HCT116 (cell line): ENCODE measurements at regions not wholly inside any gene's neighbourhood (a gene's known extent, or its start where the extent isn't known, plus 50 kb on each side); places are given as distances from the start of the nearest gene placed in this dataset.

ENCODE experiments used
- ATAC-seq: fragments of 200-7000 bp; cut with Tn5 transposase; 2 replicates; pipeline ENCODE4 v1.9.1; 2020; ENCODE audit warnings: mild to moderate bottlenecking, moderate library complexity
- BruUV-seq: library from RNA; stranded (reverse); fragments of 400-500 nt; replicated peaks from 2 replicates; lab custom pipeline; 2021; lab: Mats Ljungman, UMichigan
- CTCF ChIA-PET: fragments of 300-600 bp; sonication (Branson Sonifier 250); formaldehyde crosslinking; loops from one replicate; lab custom pipeline; 2021; ENCODE audit warnings: antibody characterized with exemption; lab: Charles Lee
- POLR2A ChIA-PET: fragments of 300-600, 350-600 bp; sonication (Branson Sonifier 250); formaldehyde crosslinking; loops from one replicate; lab custom pipeline; 2021; ENCODE audit warnings: antibody characterized with exemption; lab: Charles Lee
- RAD21 ChIA-PET, 2 experiments: fragments of 300-600 bp; sonication (Branson Sonifier 250); formaldehyde crosslinking; loops; one replicate each; lab custom pipeline; 2023; ENCODE audit warnings: low total read pairs in 2 of 2; ENCODE audit not compliant: uncharacterized antibody in 2 of 2, unreplicated experiment in 2 of 2, low non-redundant PET in 1 of 2; lab: Charles Lee
- DNase-seq: peaks from one replicate; pipeline ENCODE4 v3.0.0-alpha.2; 2010; ENCODE audit warnings: low read depth, low spot score
- H2AFZ ChIP-seq: fragments of 200-600 bp; shearing (Covaris generic), sonication (generic); 2 replicates; pipeline ENCODE4 v1.6.1; 2017; ENCODE audit warnings: low read depth, mixed run types, mixed read lengths, antibody characterized with exemption, low read length; ENCODE audit not compliant: poor library complexity, severe bottlenecking
- H3K27ac ChIP-seq: 2 replicates; pipeline ENCODE4 v1.5.1; 2012; ENCODE audit warnings: low read depth, low read length
- H3K27me3 ChIP-seq: fragments of 200-600 bp; sonication (generic); 2 replicates; pipeline ENCODE4 v1.6.1; 2016; ENCODE audit warnings: mixed run types, low read length, mixed read lengths; ENCODE audit not compliant: insufficient read depth
- H3K36me3 ChIP-seq, 2 experiments: fragments of 200-500 bp in 1 of 2; fragments of 200-600 bp in 1 of 2; sonication (Bioruptor generic) in 1 of 2; sonication (generic) in 1 of 2; 2 replicates each; pipeline versions ENCODE4 v1.5.1 to v1.6.1; 2014 to 2016; ENCODE audit warnings: low read length in 2 of 2, inconsistent platforms in 1 of 2, mixed read lengths in 1 of 2, mixed run types in 1 of 2; ENCODE audit not compliant: insufficient read depth in 2 of 2, control insufficient read depth in 1 of 2
- H3K4me1 ChIP-seq, 2 experiments: fragments of 200-600 bp in 1 of 2; sonication (generic) in 1 of 2; 2 replicates each; pipeline versions ENCODE4 v1.5.1 to v1.6.1; 2012 to 2017; ENCODE audit warnings: low read length in 2 of 2, inconsistent platforms in 1 of 2, mild to moderate bottlenecking in 1 of 2, mixed read lengths in 1 of 2, mixed run types in 1 of 2, moderate library complexity in 1 of 2; ENCODE audit not compliant: insufficient read depth in 2 of 2, control insufficient read depth in 1 of 2
- H3K4me2 ChIP-seq: fragments of 200-600 bp; sonication (generic); 2 replicates; pipeline ENCODE4 v1.6.1; 2017; ENCODE audit warnings: mixed run types, low read length, mixed read lengths
- H3K4me3 ChIP-seq, 2 experiments: fragments of 200-600 bp in 1 of 2; sonication (generic) in 1 of 2; replicated peaks in 1 of 2; 2 replicates each; pipeline ENCODE4 v1.5.1; 2011 to 2016; ENCODE audit warnings: low read length in 2 of 2, control low read depth in 1 of 2, low read depth in 1 of 2, mild to moderate bottlenecking in 1 of 2, mixed read lengths in 1 of 2, mixed run types in 1 of 2
- H3K79me2 ChIP-seq: fragments of 200-600 bp; sonication (generic); 2 replicates; pipeline ENCODE4 v1.6.1; 2017; ENCODE audit warnings: mild to moderate bottlenecking, mixed run types, low read length, moderate library complexity, mixed read lengths; ENCODE audit not compliant: insufficient read depth
- H3K9ac ChIP-seq: fragments of 200-600 bp; sonication (generic); 2 replicates; pipeline ENCODE4 v1.6.1; 2016; ENCODE audit warnings: low read length, mixed read lengths
- H3K9me2 ChIP-seq: fragments of 200-600 bp; sonication (generic), shearing (Covaris generic); 2 replicates; pipeline ENCODE4 v1.6.1; 2017; ENCODE audit warnings: mixed run types, mild to moderate bottlenecking, moderate library complexity; ENCODE audit not compliant: insufficient read depth
- H3K9me3 ChIP-seq, 2 experiments: fragments of 200-500 bp in 1 of 2; fragments of 200-600 bp in 1 of 2; sonication (Bioruptor generic) in 1 of 2; sonication (generic) in 1 of 2; 2 replicates each; pipeline ENCODE4 v1.6.1; 2014 to 2017; ENCODE audit warnings: low read length in 2 of 2, mixed read lengths in 2 of 2, inconsistent platforms in 1 of 2, low read depth in 1 of 2, mild to moderate bottlenecking in 1 of 2, mixed run types in 1 of 2, moderate library complexity in 1 of 2; ENCODE audit not compliant: control insufficient read depth in 1 of 2, insufficient read depth in 1 of 2
- H4K20me1 ChIP-seq: fragments of 200-600 bp; sonication (generic), shearing (Covaris generic); 2 replicates; pipeline ENCODE4 v1.6.1; 2017; ENCODE audit warnings: mixed run types, mild to moderate bottlenecking, moderate library complexity; ENCODE audit not compliant: insufficient read depth
- ELF1 ChIP-seq: IDR thresholded peaks from 2 replicates; pipeline ENCODE4 v1.6.1; 2012; ENCODE audit warnings: low read depth, borderline replicate concordance
- SP1 ChIP-seq: IDR thresholded peaks from 2 replicates; pipeline ENCODE4 v1.6.1; 2012; ENCODE audit warnings: low read depth
- TCF7L2 ChIP-seq: IDR thresholded peaks from 2 replicates; pipeline ENCODE4 v1.7.0; 2011; ENCODE audit warnings: borderline replicate concordance, inconsistent platforms; ENCODE audit not compliant: insufficient read depth, insufficient read length; ENCODE audit errors: extremely low read depth
- YY1 ChIP-seq: IDR thresholded peaks from 2 replicates; pipeline ENCODE4 v1.6.1; 2011; ENCODE audit warnings: low read length, low read depth, moderate library complexity, mild to moderate bottlenecking; ENCODE audit not compliant: insufficient replicate concordance; ENCODE audit errors: extremely low read depth
- ZFX ChIP-seq: fragments of 450-650 bp; IDR thresholded peaks from 2 replicates; pipeline ENCODE4 v1.6.1; 2017
- ZNF274 ChIP-seq: fragments of 200-500 bp; sonication (Bioruptor generic); IDR thresholded peaks from 2 replicates; pipeline ENCODE4 v1.6.1; 2014; ENCODE audit warnings: mild to moderate bottlenecking, low read depth, low read length, inconsistent platforms
- intact Hi-C: fragments of 100-400 bp; cut with micrococcal nuclease; formaldehyde crosslinking; loops from 2 replicates; pipeline ENCODE4 v1.10.0; 2022
- TF ChIP-seq, protein P1 (sequence below): IDR thresholded peaks from 2 replicates; pipeline ENCODE4 v1.6.1; 2012; ENCODE audit warnings: low read depth

- TF ChIP-seq, protein P1, sequence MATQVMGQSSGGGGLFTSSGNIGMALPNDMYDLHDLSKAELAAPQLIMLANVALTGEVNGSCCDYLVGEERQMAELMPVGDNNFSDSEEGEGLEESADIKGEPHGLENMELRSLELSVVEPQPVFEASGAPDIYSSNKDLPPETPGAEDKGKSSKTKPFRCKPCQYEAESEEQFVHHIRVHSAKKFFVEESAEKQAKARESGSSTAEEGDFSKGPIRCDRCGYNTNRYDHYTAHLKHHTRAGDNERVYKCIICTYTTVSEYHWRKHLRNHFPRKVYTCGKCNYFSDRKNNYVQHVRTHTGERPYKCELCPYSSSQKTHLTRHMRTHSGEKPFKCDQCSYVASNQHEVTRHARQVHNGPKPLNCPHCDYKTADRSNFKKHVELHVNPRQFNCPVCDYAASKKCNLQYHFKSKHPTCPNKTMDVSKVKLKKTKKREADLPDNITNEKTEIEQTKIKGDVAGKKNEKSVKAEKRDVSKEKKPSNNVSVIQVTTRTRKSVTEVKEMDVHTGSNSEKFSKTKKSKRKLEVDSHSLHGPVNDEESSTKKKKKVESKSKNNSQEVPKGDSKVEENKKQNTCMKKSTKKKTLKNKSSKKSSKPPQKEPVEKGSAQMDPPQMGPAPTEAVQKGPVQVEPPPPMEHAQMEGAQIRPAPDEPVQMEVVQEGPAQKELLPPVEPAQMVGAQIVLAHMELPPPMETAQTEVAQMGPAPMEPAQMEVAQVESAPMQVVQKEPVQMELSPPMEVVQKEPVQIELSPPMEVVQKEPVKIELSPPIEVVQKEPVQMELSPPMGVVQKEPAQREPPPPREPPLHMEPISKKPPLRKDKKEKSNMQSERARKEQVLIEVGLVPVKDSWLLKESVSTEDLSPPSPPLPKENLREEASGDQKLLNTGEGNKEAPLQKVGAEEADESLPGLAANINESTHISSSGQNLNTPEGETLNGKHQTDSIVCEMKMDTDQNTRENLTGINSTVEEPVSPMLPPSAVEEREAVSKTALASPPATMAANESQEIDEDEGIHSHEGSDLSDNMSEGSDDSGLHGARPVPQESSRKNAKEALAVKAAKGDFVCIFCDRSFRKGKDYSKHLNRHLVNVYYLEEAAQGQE: no peak
Measured at GRCh38 chr6:16851044-16851540, 89.8 kb upstream of the ATXN1 start (continued).

- Histone ChIP-seq H3K4me1 (peaks cover 7 to 13% of the 10 kb centered on the region in 2 experiments), H3K79me2 (no peaks in the 10 kb centered on the region), H3K9ac (no peak overlapping the region), H3K9me2 (no peaks in the 10 kb centered on the region), H3K4me2 (no peak overlapping the region), H4K20me1 (no peaks in the 10 kb centered on the region)
- CTCF ChIA-PET: no interaction called here
- DNase-seq (no peak), ATAC-seq (no peak)
- TF ChIP-seq ZNF274 (no peak), TCF7L2 (no peak), ZFX (no peak), ELF1 (no peak), YY1 (no peak), SP1 (no peak)
- TF ChIP-seq, all 23 proteins: peak for 0
- H3K27me3 ChIP-seq: no peaks in the 10 kb centered on the region
- RAD21 ChIA-PET: no interaction called here
- no TSS peak for BruUV-seq
- H3K9me3 ChIP-seq: no peaks in the 10 kb centered on the region
- no peaks in the 10 kb centered on the region for H3K36me3 ChIP-seq
- POLR2A ChIA-PET: interaction anchor here (0.7 kb wide), 1 partner anchor 24 kb away, joined by 3 read pairs; no protein-coding TSS in a partner anchor
- no peak overlapping the region for H3K4me3 ChIP-seq
- intact Hi-C loops: no loop called here
- no peak overlapping the region for H3K27ac ChIP-seq
- H2AFZ ChIP-seq: no peak overlapping the region
Measured at GRCh38 chr6:16850681-16851026, 89.4 kb upstream of the ATXN1 start.
